DND-41 (cell line): ENCODE measurements at regions not wholly inside any gene's neighbourhood (a gene's known extent, or its start where the extent isn't known, plus 50 kb on each side); places are given as distances from the start of the nearest gene placed in this dataset.

Experiments
- ATAC-seq: fragments of 200-7000 bp; cut with Tn5 transposase; 3 replicates; pipeline ENCODE4 v1.9.1; 2021; ENCODE audit warnings: low read depth; ENCODE audit not compliant: insufficient read depth
- DNase-seq: peaks from one replicate; pipeline ENCODE4 v3.0.0-alpha.2; 2020
- H2AFZ ChIP-seq: 2 replicates; pipeline ENCODE4 v1.6.0; 2012; ENCODE audit warnings: low read depth, low read length
- H3K27ac ChIP-seq: 2 replicates; pipeline ENCODE4 v1.5.1; 2012; ENCODE audit warnings: low read length, inconsistent platforms
- H3K27me3 ChIP-seq: fragments of 200-600 bp; sonication (generic); 2 replicates; pipeline ENCODE4 v1.6.0; 2012; ENCODE audit warnings: low read length, mild to moderate bottlenecking, inconsistent platforms; ENCODE audit not compliant: insufficient read depth, poor library complexity
- H3K36me3 ChIP-seq: 2 replicates; pipeline ENCODE4 v1.5.1; 2012; ENCODE audit warnings: low read length, inconsistent platforms; ENCODE audit not compliant: insufficient read depth
- H3K4me1 ChIP-seq: 2 replicates; pipeline ENCODE4 v1.5.1; 2012; ENCODE audit warnings: mild to moderate bottlenecking, low read length; ENCODE audit not compliant: insufficient read depth
- H3K4me2 ChIP-seq: 2 replicates; pipeline ENCODE4 v1.6.0; 2012; ENCODE audit warnings: mild to moderate bottlenecking, moderate library complexity, low read length, inconsistent platforms; ENCODE audit not compliant: insufficient read depth
- H3K4me3 ChIP-seq, 2 experiments: fragments of 200-600 bp in 1 of 2; shearing (Covaris generic) in 1 of 2; 2 replicates each; pipeline ENCODE4 v1.5.1; 2012 to 2016; ENCODE audit warnings: inconsistent platforms in 2 of 2, low read length in 2 of 2, mild to moderate bottlenecking in 2 of 2, low read depth in 1 of 2, moderate library complexity in 1 of 2
- H3K79me2 ChIP-seq: 2 replicates; pipeline ENCODE4 v1.6.0; 2012; ENCODE audit warnings: low read length, inconsistent platforms; ENCODE audit not compliant: insufficient read depth
- H3K9ac ChIP-seq: 2 replicates; pipeline ENCODE4 v1.6.0; 2012; ENCODE audit warnings: low read depth, mild to moderate bottlenecking, inconsistent platforms, low read length, moderate library complexity
- H3K9me3 ChIP-seq: 2 replicates; pipeline ENCODE4 v1.5.1; 2012; ENCODE audit warnings: low read length, moderate library complexity, mild to moderate bottlenecking, inconsistent platforms; ENCODE audit not compliant: insufficient read depth, severe bottlenecking
- H4K20me1 ChIP-seq: 2 replicates; pipeline ENCODE4 v1.6.0; 2012; ENCODE audit warnings: low read length; ENCODE audit not compliant: insufficient read depth
- EZH2 ChIP-seq: IDR thresholded peaks from 3 replicates; pipeline ENCODE4 v1.6.1; 2012; ENCODE audit warnings: borderline replicate concordance, low read depth, mild to moderate bottlenecking, moderate library complexity, low read length, inconsistent platforms; ENCODE audit not compliant: severe bottlenecking
- TF ChIP-seq, protein P1 (sequence below): IDR thresholded peaks from 2 replicates; pipeline ENCODE4 v1.5.1; 2012; ENCODE audit warnings: borderline replicate concordance, low read length, moderate library complexity, mild to moderate bottlenecking; ENCODE audit not compliant: poor library complexity, severe bottlenecking; ENCODE audit errors: extremely low read depth

DNA sequence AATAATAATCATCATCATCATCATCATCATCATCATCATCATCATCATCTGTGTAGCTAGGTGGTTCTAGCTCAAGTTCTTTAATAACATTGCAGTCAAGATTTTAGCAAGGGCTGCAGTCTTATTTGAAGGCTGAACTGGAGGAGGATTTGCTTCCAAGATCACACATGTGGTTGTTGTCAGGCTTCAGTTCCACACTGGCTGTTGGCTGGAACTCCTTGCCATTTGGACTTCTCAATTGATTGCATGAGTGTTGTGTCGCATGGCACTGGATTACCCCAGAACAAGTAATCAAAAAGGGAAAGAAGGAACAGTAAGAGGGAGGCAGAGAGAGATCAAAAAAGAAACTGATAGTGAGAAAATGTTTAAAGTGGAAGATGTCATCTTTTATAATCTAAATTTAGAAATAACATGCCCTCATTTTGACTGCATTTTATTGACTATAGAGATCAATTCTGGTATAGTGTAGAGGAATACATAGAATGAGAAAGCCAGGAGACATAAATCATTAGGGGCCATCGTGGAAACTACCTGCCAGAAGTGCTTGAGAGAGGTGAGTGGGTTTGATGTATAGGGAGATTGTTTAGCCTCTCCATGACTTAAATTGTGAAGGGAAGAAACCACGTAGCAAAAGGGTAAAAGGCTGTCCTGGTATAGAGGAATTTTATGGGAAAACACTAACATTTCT, 346.6 kb upstream of the RBMS3 start:
- Histone ChIP-seq H3K27me3 (no peaks in the 10 kb centered on the region), H3K36me3 (no peaks in the 10 kb centered on the region), H3K79me2 (no peaks in the 10 kb centered on the region), H3K9ac (no peak overlapping the region), H3K27ac (no peak overlapping the region), H3K4me1 (peaks cover 6% of the 10 kb centered on the region; the same call in 1 of the 2 replicates), H2AFZ (no peak overlapping the region), H3K4me3 (no peak overlapping the region), H3K9me3 (no peaks in the 10 kb centered on the region), H4K20me1 (no peaks in the 10 kb centered on the region), H3K4me2 (no peak overlapping the region)
- TF ChIP-seq, protein P1, sequence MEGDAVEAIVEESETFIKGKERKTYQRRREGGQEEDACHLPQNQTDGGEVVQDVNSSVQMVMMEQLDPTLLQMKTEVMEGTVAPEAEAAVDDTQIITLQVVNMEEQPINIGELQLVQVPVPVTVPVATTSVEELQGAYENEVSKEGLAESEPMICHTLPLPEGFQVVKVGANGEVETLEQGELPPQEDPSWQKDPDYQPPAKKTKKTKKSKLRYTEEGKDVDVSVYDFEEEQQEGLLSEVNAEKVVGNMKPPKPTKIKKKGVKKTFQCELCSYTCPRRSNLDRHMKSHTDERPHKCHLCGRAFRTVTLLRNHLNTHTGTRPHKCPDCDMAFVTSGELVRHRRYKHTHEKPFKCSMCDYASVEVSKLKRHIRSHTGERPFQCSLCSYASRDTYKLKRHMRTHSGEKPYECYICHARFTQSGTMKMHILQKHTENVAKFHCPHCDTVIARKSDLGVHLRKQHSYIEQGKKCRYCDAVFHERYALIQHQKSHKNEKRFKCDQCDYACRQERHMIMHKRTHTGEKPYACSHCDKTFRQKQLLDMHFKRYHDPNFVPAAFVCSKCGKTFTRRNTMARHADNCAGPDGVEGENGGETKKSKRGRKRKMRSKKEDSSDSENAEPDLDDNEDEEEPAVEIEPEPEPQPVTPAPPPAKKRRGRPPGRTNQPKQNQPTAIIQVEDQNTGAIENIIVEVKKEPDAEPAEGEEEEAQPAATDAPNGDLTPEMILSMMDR: no peak
- no peak for TF ChIP-seq EZH2
- ATAC-seq: no peak
- DNase-seq: no peak

DNA sequence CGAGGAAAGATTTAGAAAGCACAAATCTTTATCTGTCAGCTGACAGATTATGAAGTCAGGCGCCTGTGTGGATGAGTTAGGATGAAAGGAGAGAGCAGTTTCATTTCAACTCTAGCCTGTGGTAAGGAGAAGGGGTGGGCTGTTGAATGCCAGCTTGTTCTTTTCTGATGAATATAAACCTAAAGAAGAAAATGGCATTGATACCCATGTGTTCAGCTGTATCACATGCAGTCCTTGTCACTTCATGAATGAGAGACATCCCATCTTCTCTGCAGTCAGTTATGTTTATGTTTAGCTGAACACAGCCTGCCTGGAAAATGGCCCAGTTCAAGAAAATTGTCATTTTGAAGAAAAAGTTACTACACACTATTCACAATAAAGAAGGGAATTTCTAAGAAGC, 345.7 kb upstream of the RBMS3 start:
- peak; percentile 37; the same call in 1 of the 3 replicates for ATAC-seq
- Histone ChIP-seq H3K4me2 (no peak overlapping the region), H3K9ac (no peak overlapping the region), H3K27ac (no peak overlapping the region), H2AFZ (no peak overlapping the region), H3K36me3 (no peaks in the 10 kb centered on the region), H3K79me2 (no peaks in the 10 kb centered on the region), H4K20me1 (no peaks in the 10 kb centered on the region), H3K27me3 (no peaks in the 10 kb centered on the region), H3K4me1 (peaks cover 9% of the 10 kb centered on the region), H3K4me3 (no peak overlapping the region), H3K9me3 (no peaks in the 10 kb centered on the region)
- DNase-seq: no peak
- TF ChIP-seq, protein P1: no peak
- TF ChIP-seq EZH2: no peak

DNA sequence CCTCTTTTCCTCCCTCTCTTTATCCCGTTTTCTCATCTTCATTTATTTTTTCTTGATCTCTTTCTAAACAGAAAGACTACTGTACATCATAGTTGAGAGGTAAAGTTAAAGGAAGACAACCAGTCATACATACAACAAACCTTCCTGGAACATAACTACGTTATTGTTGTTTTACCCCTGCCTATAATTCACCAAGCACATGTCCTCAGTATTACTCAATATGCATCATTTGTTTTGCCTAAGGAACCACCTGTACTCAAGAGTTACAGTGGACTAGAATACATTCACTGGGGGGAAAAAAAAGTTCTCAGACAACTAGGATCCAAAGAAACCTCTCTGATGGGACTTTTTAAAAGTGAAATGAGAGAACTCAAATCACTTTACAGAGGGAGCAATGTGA, 344.7 kb upstream of the RBMS3 start:
- Histone ChIP-seq H3K4me2 (no peak overlapping the region), H4K20me1 (no peaks in the 10 kb centered on the region), H3K27me3 (no peaks in the 10 kb centered on the region), H3K36me3 (no peaks in the 10 kb centered on the region), H3K4me3 (no peak overlapping the region), H3K9ac (no peak overlapping the region), H3K4me1 (peaks cover 19% of the 10 kb centered on the region), H2AFZ (no peak overlapping the region), H3K9me3 (no peaks in the 10 kb centered on the region), H3K79me2 (no peaks in the 10 kb centered on the region), H3K27ac (no peak overlapping the region)
- ATAC-seq: no peak
- TF ChIP-seq, protein P1: no peak
- TF ChIP-seq EZH2: no peak
- no peak for DNase-seq
